CD14-positive monocyte (primary cell): ENCODE measurements at regions not wholly inside any gene's neighbourhood (a gene's known extent, or its start where the extent isn't known, plus 50 kb on each side); places are given as distances from the start of the nearest gene placed in this dataset.
A peak's percentile ranks its signal among the peaks of the same experiment; 100 is the strongest.

Experiments
- DNase-seq, 3 donors: peaks; one replicate each; pipeline ENCODE4 v3.0.0-alpha.2; 2011 to 2022
- H2AFZ ChIP-seq: 2 replicates; pipeline ENCODE4 v1.6.0; 2012; ENCODE audit warnings: mild to moderate bottlenecking, low read depth, low read length, inconsistent platforms; ENCODE audit not compliant: insufficient read depth, poor library complexity, severe bottlenecking
- H3K27ac ChIP-seq, 2 donors: 1 replicate in 1 of 2; 2 replicates in 1 of 2; pipeline ENCODE4 v1.5.1; 2012 to 2013; ENCODE audit warnings: low read length in 2 of 2, control low read depth in 1 of 2, inconsistent platforms in 1 of 2, low read depth in 1 of 2, mild to moderate bottlenecking in 1 of 2
- H3K27me3 ChIP-seq, 2 donors: one replicate each; pipeline versions ENCODE4 v1.6.0 to v1.6.1; 2011 to 2013; ENCODE audit warnings: low read length in 2 of 2; ENCODE audit not compliant: control insufficient read depth in 2 of 2, insufficient read depth in 2 of 2
- H3K36me3 ChIP-seq, 2 donors: replicated peaks in 1 of 2; 1 replicate in 1 of 2; 2 replicates in 1 of 2; pipeline versions ENCODE4 v1.5.1 to v1.6.1; 2012 to 2013; ENCODE audit warnings: low read length in 2 of 2, control low read depth in 1 of 2, inconsistent platforms in 1 of 2, mild to moderate bottlenecking in 1 of 2; ENCODE audit not compliant: insufficient read depth in 2 of 2, control insufficient read depth in 1 of 2
- H3K4me1 ChIP-seq, 2 donors: 1 replicate in 1 of 2; 2 replicates in 1 of 2; pipeline versions ENCODE4 v1.5.1 to v1.6.1; 2012 to 2013; ENCODE audit warnings: low read length in 2 of 2, control low read depth in 1 of 2, inconsistent platforms in 1 of 2, mild to moderate bottlenecking in 1 of 2, moderate library complexity in 1 of 2; ENCODE audit not compliant: insufficient read depth in 2 of 2, control insufficient read depth in 1 of 2
- H3K4me2 ChIP-seq: replicated peaks from 2 replicates; pipeline ENCODE3; 2012; ENCODE audit warnings: low read length, moderate library complexity, mild to moderate bottlenecking; ENCODE audit not compliant: poor library complexity, severe bottlenecking; ENCODE audit errors: extremely low read depth
- H3K4me3 ChIP-seq, 3 experiments: fragments of 200-600 bp in 1 of 3; sonication (generic) in 1 of 3; replicated peaks in 1 of 3; 1 replicate in 2 of 3; 2 replicates in 1 of 3; pipeline ENCODE4 v1.5.1; 2011 to 2013; ENCODE audit warnings: low read length in 3 of 3, mild to moderate bottlenecking in 3 of 3, control low read depth in 2 of 3, low read depth in 2 of 3, inconsistent platforms in 1 of 3, moderate library complexity in 1 of 3
- H3K79me2 ChIP-seq: 2 replicates; pipeline ENCODE4 v1.6.0; 2012; ENCODE audit warnings: mild to moderate bottlenecking, control low read depth, inconsistent platforms, low read length, moderate library complexity; ENCODE audit not compliant: insufficient read depth
- H3K9ac ChIP-seq: 2 replicates; pipeline ENCODE4 v1.6.0; 2017; ENCODE audit warnings: low read length, mild to moderate bottlenecking; ENCODE audit not compliant: insufficient read depth, poor library complexity, severe bottlenecking
- H3K9me3 ChIP-seq, 2 donors: replicated peaks in 1 of 2; 1 replicate in 1 of 2; 2 replicates in 1 of 2; pipeline versions ENCODE4 v1.5.1 to v1.6.1; 2012 to 2013; ENCODE audit warnings: low read length in 2 of 2, control low read depth in 1 of 2; ENCODE audit not compliant: control insufficient read depth in 1 of 2, insufficient read depth in 1 of 2
- H4K20me1 ChIP-seq: 2 replicates; pipeline ENCODE4 v1.6.0; 2012; ENCODE audit warnings: mild to moderate bottlenecking, low read length, control low read depth, moderate library complexity; ENCODE audit not compliant: insufficient read depth
- H3K27ac Mint-ChIP-seq, 7 donors: one replicate each; pipeline ENCODE4 v1.8.0; 2020; ENCODE audit warnings: mild to moderate bottlenecking in 7 of 7, mixed read lengths in 7 of 7, moderate library complexity in 6 of 7, inconsistent platforms in 2 of 7
- H3K27me3 Mint-ChIP-seq, 3 donors: one replicate each; pipeline ENCODE4 v1.8.0; 2021 to 2022; ENCODE audit warnings: low read depth in 3 of 3, mild to moderate bottlenecking in 3 of 3, mixed read lengths in 3 of 3, moderate library complexity in 3 of 3, inconsistent platforms in 1 of 3
- H3K36me3 Mint-ChIP-seq, 2 donors: one replicate each; pipeline ENCODE4 v1.8.0; 2020; ENCODE audit warnings: mixed read lengths in 2 of 2, inconsistent platforms in 1 of 2, mild to moderate bottlenecking in 1 of 2
- H3K4me1 Mint-ChIP-seq: one replicate; pipeline ENCODE4 v1.8.0; 2020; ENCODE audit warnings: mild to moderate bottlenecking, mixed read lengths
- H3K4me3 Mint-ChIP-seq, 2 donors: one replicate each; pipeline ENCODE4 v1.8.0; 2020; ENCODE audit warnings: mild to moderate bottlenecking in 2 of 2, mixed read lengths in 2 of 2, moderate library complexity in 1 of 2
- H3K9me3 Mint-ChIP-seq, 7 donors: one replicate each; pipeline ENCODE4 v1.8.0; 2020 to 2022; ENCODE audit warnings: mixed read lengths in 7 of 7, mild to moderate bottlenecking in 6 of 7, moderate library complexity in 6 of 7, inconsistent platforms in 2 of 7
- WGBS: methylation state at CpG from one replicate; pipeline ENCODE4 v1.1.5; 2013; ENCODE audit warnings: missing lambda C conversion rate; ENCODE audit not compliant: insufficient coverage; 5-methylcytosine and 5-hydroxymethylcytosine counted together
- intact Hi-C, 2 donors: fragments of 100-400 bp; cut with micrococcal nuclease; formaldehyde crosslinking; loops; one replicate each; pipeline versions ENCODE4 v1.15.0 to v1.15.1; 2023
- TF ChIP-seq, protein P1 (sequence below): fragments of 200-600 bp; IDR thresholded peaks from one replicate; pipeline ENCODE4 v1.8.0; 2022; ENCODE audit warnings: antibody characterized with exemption, mild to moderate bottlenecking

DNA sequence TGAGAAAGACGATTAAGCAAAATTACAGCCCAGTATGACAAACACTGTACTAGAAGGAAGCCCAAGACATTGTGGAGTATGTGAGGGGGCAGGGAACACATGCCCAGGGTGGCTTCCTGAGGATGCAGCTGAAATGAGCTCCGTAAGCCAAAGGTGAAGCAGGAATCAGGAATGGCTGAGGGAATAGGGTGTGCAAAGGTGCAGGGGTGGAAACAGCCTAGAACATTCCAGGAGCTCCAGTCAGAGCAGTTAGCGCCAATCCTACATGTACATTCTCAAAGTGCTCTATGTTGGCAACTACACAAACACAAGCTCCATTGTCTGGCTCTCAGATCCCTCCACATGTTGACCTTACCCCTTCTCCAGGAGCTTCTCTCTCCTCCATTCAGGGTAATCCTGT lies 257.9 kb downstream of the MAN2A1 start:
- WGBS, result 96% methylated on average over 2 of the region's 3 CpGs
- TF ChIP-seq, protein P1, sequence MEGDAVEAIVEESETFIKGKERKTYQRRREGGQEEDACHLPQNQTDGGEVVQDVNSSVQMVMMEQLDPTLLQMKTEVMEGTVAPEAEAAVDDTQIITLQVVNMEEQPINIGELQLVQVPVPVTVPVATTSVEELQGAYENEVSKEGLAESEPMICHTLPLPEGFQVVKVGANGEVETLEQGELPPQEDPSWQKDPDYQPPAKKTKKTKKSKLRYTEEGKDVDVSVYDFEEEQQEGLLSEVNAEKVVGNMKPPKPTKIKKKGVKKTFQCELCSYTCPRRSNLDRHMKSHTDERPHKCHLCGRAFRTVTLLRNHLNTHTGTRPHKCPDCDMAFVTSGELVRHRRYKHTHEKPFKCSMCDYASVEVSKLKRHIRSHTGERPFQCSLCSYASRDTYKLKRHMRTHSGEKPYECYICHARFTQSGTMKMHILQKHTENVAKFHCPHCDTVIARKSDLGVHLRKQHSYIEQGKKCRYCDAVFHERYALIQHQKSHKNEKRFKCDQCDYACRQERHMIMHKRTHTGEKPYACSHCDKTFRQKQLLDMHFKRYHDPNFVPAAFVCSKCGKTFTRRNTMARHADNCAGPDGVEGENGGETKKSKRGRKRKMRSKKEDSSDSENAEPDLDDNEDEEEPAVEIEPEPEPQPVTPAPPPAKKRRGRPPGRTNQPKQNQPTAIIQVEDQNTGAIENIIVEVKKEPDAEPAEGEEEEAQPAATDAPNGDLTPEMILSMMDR, result no peak
- no peaks in the 10 kb centered on the region for H3K27me3 ChIP-seq
- no peaks in the 10 kb centered on the region for H3K9me3 ChIP-seq
- no peak overlapping the region for H2AFZ ChIP-seq
- no peak overlapping the region for H3K4me2 ChIP-seq
- Mint-ChIP-seq H3K27me3 (peaks cover 1 to 5% (median 2%) of the 10 kb centered on the region in 3 donors), H3K4me3 (no peak overlapping the region), H3K27ac (no peak overlapping the region), H3K4me1 (no peaks in the 10 kb centered on the region), H3K36me3 (no peaks in the 10 kb centered on the region), H3K9me3 (peaks cover 0 to 2% (median 0%) of the 10 kb centered on the region in 7 donors)
- H3K4me3 ChIP-seq, result no peak overlapping the region
- no peak for DNase-seq
- H3K27ac ChIP-seq, result no peak overlapping the region
- no peaks in the 10 kb centered on the region for H4K20me1 ChIP-seq
- no peak overlapping the region for H3K9ac ChIP-seq
- no peaks in the 10 kb centered on the region for H3K79me2 ChIP-seq
- H3K4me1 ChIP-seq, result no peaks in the 10 kb centered on the region
- no peaks in the 10 kb centered on the region for H3K36me3 ChIP-seq
- intact Hi-C loops, result no loop called here

DNA sequence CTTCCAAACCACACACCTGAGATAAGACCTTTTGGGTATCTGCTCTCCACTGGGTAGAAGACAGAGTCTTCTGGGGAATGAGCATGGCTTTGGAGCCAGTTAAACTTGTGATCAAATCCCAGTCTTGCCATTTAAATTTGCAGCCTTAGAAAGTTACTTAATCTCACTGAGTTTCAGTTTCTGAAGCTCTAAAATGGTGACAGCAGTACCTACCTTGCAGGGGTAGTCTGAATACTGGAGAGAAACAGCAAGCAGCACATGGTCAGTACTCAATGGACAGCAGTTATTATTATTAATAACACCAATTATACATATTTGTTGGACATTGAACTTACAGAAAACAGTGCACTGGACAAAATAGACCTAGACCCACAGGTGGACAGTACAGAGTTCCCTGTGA lies 260.9 kb downstream of the MAN2A1 start:
- Histone ChIP-seq H2AFZ (no peak overlapping the region), H3K9ac (no peak overlapping the region), H3K27ac (no peak overlapping the region), H3K4me2 (no peak overlapping the region), H3K36me3 (no peaks in the 10 kb centered on the region), H4K20me1 (no peaks in the 10 kb centered on the region), H3K27me3 (no peaks in the 10 kb centered on the region), H3K9me3 (no peaks in the 10 kb centered on the region), H3K4me3 (no peak overlapping the region), H3K4me1 (no peaks in the 10 kb centered on the region), H3K79me2 (no peaks in the 10 kb centered on the region)
- Mint-ChIP-seq H3K4me1 (no peaks in the 10 kb centered on the region), H3K27me3 (no peaks in the 10 kb centered on the region), H3K4me3 (no peak overlapping the region), H3K36me3 (no peaks in the 10 kb centered on the region), H3K9me3 (peaks cover 0 to 1% (median 0%) of the 10 kb centered on the region in 7 donors), H3K27ac (peak overlapping the region in 1 of 7 donors; percentile 20)
- intact Hi-C loops, result no loop called here
- DNase-seq, result no peak
- TF ChIP-seq, protein P1, result no peak
